ENCODE measurements at regions not wholly inside any gene's neighbourhood (a gene's known extent, or its start where the extent isn't known, plus 50 kb on each side); places are given as distances from the start of the nearest gene placed in this dataset.

DNA sequence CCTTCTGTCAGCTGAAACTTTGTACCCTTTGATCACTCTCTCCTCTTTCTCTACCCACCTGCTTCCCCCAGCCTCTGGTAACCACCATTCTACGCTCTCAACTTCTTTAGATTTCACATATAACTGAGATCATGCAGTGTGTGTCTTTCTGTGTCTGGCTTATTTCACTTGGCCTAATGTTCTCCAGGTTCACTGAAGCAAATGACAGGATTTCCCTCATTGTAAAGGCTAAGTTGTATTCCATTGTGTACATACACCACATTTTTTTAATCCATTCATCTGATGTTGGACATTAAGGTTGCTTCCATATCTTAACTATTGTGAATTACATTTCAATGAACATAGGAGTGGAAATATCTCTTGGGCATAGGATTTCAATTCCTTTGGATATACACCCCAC is 207.6 kb downstream of the MIAT start:
- no peaks in the 10 kb centered on the region for H3K36me3 ChIP-seq (ENCODE audit: insufficient read depth, low read length, poor library complexity, severe bottlenecking)
- ChIA-PET CTCF (no interaction called here), POLR2A (ENCODE audit: low non-redundant PET) (no interaction called here)
- DNase-seq (ENCODE audit: low spot score) = no peak
- no peak overlapping the region for H3K4me3 ChIP-seq (ENCODE audit: low read depth, low read length, poor library complexity, severe bottlenecking)
- no peaks in the 10 kb centered on the region for H3K4me1 ChIP-seq (ENCODE audit: insufficient read depth, low read length, poor library complexity, severe bottlenecking)
- TF ChIP-seq, protein P1, sequence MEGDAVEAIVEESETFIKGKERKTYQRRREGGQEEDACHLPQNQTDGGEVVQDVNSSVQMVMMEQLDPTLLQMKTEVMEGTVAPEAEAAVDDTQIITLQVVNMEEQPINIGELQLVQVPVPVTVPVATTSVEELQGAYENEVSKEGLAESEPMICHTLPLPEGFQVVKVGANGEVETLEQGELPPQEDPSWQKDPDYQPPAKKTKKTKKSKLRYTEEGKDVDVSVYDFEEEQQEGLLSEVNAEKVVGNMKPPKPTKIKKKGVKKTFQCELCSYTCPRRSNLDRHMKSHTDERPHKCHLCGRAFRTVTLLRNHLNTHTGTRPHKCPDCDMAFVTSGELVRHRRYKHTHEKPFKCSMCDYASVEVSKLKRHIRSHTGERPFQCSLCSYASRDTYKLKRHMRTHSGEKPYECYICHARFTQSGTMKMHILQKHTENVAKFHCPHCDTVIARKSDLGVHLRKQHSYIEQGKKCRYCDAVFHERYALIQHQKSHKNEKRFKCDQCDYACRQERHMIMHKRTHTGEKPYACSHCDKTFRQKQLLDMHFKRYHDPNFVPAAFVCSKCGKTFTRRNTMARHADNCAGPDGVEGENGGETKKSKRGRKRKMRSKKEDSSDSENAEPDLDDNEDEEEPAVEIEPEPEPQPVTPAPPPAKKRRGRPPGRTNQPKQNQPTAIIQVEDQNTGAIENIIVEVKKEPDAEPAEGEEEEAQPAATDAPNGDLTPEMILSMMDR (conservative IDR thresholded peaks at IDR 0.05; ENCODE audit: low read depth, low read length) = no peak
- intact Hi-C loops (cut with micrococcal nuclease; ENCODE audit: unreplicated experiment) = no loop called here
- no peak overlapping the region for H3K27ac ChIP-seq (ENCODE audit: low read depth, low read length, poor library complexity, severe bottlenecking)
- no peaks in the 10 kb centered on the region for H3K27me3 ChIP-seq (replicated peaks; ENCODE audit: insufficient read depth, low read depth, low read length, poor library complexity)
- BruUV-seq (replicated peaks) = no TSS peak
- no peaks in the 10 kb centered on the region for H3K9me3 ChIP-seq (ENCODE audit: low read depth, low read length, poor library complexity, severe bottlenecking)

DNA sequence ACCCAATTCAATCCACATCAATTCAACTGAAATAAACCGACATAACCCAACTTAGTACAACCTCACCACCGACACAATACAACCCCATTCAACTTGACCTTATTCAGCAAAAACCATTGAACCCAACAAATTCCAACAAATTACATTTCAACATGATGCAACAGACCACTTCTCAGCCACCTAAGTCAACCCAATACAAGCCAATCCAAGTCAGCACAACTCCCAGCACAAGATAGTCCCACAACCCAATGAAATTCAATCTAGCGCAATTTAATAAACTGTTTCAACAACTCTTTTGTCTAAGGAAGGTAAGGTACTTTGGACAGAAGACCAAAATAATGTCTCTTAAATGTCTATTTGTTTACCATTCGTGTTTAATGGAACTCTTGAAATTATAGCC is 226.0 kb downstream of the MIAT start:
- Histone ChIP-seq H3K27ac (ENCODE audit: low read depth, low read length, poor library complexity, severe bottlenecking) (no peak overlapping the region), H3K36me3 (ENCODE audit: insufficient read depth, low read length, poor library complexity, severe bottlenecking) (no peaks in the 10 kb centered on the region), H3K4me1 (ENCODE audit: insufficient read depth, low read length, poor library complexity, severe bottlenecking) (peaks cover 13% of the 10 kb centered on the region), H3K27me3 (replicated peaks; ENCODE audit: insufficient read depth, low read depth, low read length, poor library complexity) (no peaks in the 10 kb centered on the region), H3K4me3 (ENCODE audit: low read depth, low read length, poor library complexity, severe bottlenecking) (no peak overlapping the region), H3K9me3 (ENCODE audit: low read depth, low read length, poor library complexity, severe bottlenecking) (no peaks in the 10 kb centered on the region)
- no TSS peak for BruUV-seq (replicated peaks)
- ChIA-PET POLR2A (ENCODE audit: low non-redundant PET) (no interaction called here), CTCF (no interaction called here)
- intact Hi-C loops (cut with micrococcal nuclease; ENCODE audit: unreplicated experiment) = no loop called here
- no peak for DNase-seq (ENCODE audit: low spot score)
- no peak for TF ChIP-seq EZH2 (IDR thresholded peaks at IDR 0.05; ENCODE audit: borderline replicate concordance, low read depth, low read length, poor library complexity, severe bottlenecking)
- TF ChIP-seq, protein P1 (conservative IDR thresholded peaks at IDR 0.05; ENCODE audit: low read depth, low read length) = no peak

GRCh38 chr22:26884921-26885320 is 227.5 kb downstream of the MIAT start:
- Histone ChIP-seq H3K4me3 (ENCODE audit: low read depth, low read length, poor library complexity, severe bottlenecking) (no peak overlapping the region), H3K36me3 (ENCODE audit: insufficient read depth, low read length, poor library complexity, severe bottlenecking) (no peaks in the 10 kb centered on the region), H3K9me3 (ENCODE audit: low read depth, low read length, poor library complexity, severe bottlenecking) (no peaks in the 10 kb centered on the region), H3K4me1 (ENCODE audit: insufficient read depth, low read length, poor library complexity, severe bottlenecking) (peaks cover 13% of the 10 kb centered on the region), H3K27ac (ENCODE audit: low read depth, low read length, poor library complexity, severe bottlenecking) (no peak overlapping the region), H3K27me3 (replicated peaks; ENCODE audit: insufficient read depth, low read depth, low read length, poor library complexity) (no peaks in the 10 kb centered on the region)
- TF ChIP-seq, protein P1 (conservative IDR thresholded peaks at IDR 0.05; ENCODE audit: low read depth, low read length) = no peak
- TF ChIP-seq EZH2 (IDR thresholded peaks at IDR 0.05; ENCODE audit: borderline replicate concordance, low read depth, low read length, poor library complexity, severe bottlenecking) = no peak
- POLR2A ChIA-PET (ENCODE audit: low non-redundant PET) = interaction anchor here (0.6 to 0.8 kb wide), 2 partner anchors 14 to 170 kb away, joined by 3 read pairs; no protein-coding TSS in a partner anchor
- CTCF ChIA-PET = no interaction called here
- intact Hi-C loops (cut with micrococcal nuclease; ENCODE audit: unreplicated experiment) = no loop called here
- BruUV-seq (replicated peaks) = no TSS peak
- no peak for DNase-seq (ENCODE audit: low spot score)

All from A673 (cell line).